Gastrocnemius medialis (tissue), 4 donors: ENCODE measurements at regions not wholly inside any gene's neighbourhood (a gene's known extent, or its start where the extent isn't known, plus 50 kb on each side); places are given as distances from the start of the nearest gene placed in this dataset.

Source experiments
- POLR2A ChIP-seq, 2 donors: fragments of 450-650 bp; IDR thresholded peaks; one replicate each; pipeline ENCODE4 v1.6.1; 2017; ENCODE audit warnings: antibody characterized with exemption in 2 of 2, mild to moderate bottlenecking in 2 of 2, moderate library complexity in 2 of 2
- TF ChIP-seq, protein P1 (sequence below), 5 experiments: fragments of 450-650 bp in 3 of 5; fragments of 200-600 bp in 2 of 5; sonication (generic) in 2 of 5; IDR thresholded peaks in 4 of 5; conservative IDR thresholded peaks in 1 of 5; 1 replicate in 4 of 5; 2 replicates in 1 of 5; pipeline ENCODE4 v1.5.1; 2016 to 2019; ENCODE audit warnings: antibody characterized with exemption in 5 of 5, mild to moderate bottlenecking in 3 of 5, moderate library complexity in 3 of 5

DNA sequence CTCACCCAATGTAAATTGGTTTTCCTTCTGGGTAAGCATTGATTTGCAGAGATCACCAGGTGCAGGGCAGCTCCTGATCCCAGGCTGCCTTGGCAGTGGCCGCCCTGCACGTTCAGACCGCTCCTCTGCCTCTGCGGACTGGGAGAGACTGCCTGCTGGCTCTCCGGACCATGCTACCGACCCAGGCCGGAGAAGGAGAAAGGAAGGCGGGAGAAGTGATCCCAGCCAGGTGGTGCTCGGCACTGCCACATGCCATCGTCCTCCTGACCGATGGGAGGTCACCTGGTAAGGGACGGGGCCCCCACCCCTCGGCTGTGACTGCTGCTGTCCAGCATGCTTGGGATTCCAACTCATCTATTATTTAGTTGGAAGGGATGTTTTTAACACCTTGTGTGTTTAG lies 108.1 kb upstream of the POU3F3 start:
- TF ChIP-seq, protein P1, sequence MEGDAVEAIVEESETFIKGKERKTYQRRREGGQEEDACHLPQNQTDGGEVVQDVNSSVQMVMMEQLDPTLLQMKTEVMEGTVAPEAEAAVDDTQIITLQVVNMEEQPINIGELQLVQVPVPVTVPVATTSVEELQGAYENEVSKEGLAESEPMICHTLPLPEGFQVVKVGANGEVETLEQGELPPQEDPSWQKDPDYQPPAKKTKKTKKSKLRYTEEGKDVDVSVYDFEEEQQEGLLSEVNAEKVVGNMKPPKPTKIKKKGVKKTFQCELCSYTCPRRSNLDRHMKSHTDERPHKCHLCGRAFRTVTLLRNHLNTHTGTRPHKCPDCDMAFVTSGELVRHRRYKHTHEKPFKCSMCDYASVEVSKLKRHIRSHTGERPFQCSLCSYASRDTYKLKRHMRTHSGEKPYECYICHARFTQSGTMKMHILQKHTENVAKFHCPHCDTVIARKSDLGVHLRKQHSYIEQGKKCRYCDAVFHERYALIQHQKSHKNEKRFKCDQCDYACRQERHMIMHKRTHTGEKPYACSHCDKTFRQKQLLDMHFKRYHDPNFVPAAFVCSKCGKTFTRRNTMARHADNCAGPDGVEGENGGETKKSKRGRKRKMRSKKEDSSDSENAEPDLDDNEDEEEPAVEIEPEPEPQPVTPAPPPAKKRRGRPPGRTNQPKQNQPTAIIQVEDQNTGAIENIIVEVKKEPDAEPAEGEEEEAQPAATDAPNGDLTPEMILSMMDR (IDR thresholded peaks at IDR 0.05 in 4 of 5, conservative IDR thresholded peaks at IDR 0.05 in 1 of 5): no peak
- no peak for TF ChIP-seq POLR2A (IDR thresholded peaks at IDR 0.05)
